Mesothelial cell of epicardium (in vitro differentiated cells): ENCODE measurements at regions not wholly inside any gene's neighbourhood (a gene's known extent, or its start where the extent isn't known, plus 50 kb on each side); places are given as distances from the start of the nearest gene placed in this dataset.

Experiments used
- DNase-seq, 2 experiments: peaks; one replicate each; pipeline ENCODE4 v3.0.0; 2021; ENCODE audit warnings: low spot score in 2 of 2; ENCODE audit not compliant: unreplicated experiment in 2 of 2
- H3K27ac Mint-ChIP-seq: 2 replicates; pipeline ENCODE4 v1.8.0; 2021; ENCODE audit warnings: mixed read lengths
- H3K27me3 Mint-ChIP-seq: 2 replicates; pipeline ENCODE4 v1.8.0; 2021; ENCODE audit warnings: low read depth, mixed read lengths
- H3K36me3 Mint-ChIP-seq: 2 replicates; pipeline ENCODE4 v1.8.0; 2021; ENCODE audit warnings: mixed read lengths
- H3K4me1 Mint-ChIP-seq: 2 replicates; pipeline ENCODE4 v1.8.0; 2021; ENCODE audit warnings: mixed read lengths
- H3K4me3 Mint-ChIP-seq: 2 replicates; pipeline ENCODE4 v1.8.0; 2021; ENCODE audit warnings: mild to moderate bottlenecking, moderate library complexity, mixed read lengths
- H3K9me3 Mint-ChIP-seq: 2 replicates; pipeline ENCODE4 v1.8.0; 2021; ENCODE audit warnings: mixed read lengths
- CTCF ChIP-seq: fragments of 200-600 bp; sonication (generic); IDR thresholded peaks from one replicate; pipeline ENCODE4 v1.5.0; 2021; ENCODE audit warnings: antibody characterized with exemption; ENCODE audit not compliant: unreplicated experiment

- no peak for TF ChIP-seq CTCF
- no peaks in the 10 kb centered on the region for H3K27me3 Mint-ChIP-seq
- peaks cover 9% of the 10 kb centered on the region for H3K4me1 Mint-ChIP-seq
- no peak overlapping the region for H3K4me3 Mint-ChIP-seq
- peaks cover 12% of the 10 kb centered on the region for H3K9me3 Mint-ChIP-seq
- DNase-seq = no peak
- no peak overlapping the region for H3K27ac Mint-ChIP-seq
- no peaks in the 10 kb centered on the region for H3K36me3 Mint-ChIP-seq
Observed at GRCh38 chr7:138378741-138379559, 81.1 kb upstream of the TRIM24 start.

- Mint-ChIP-seq H3K4me1 (peaks cover 6% of the 10 kb centered on the region), H3K4me3 (no peak overlapping the region), H3K36me3 (no peaks in the 10 kb centered on the region), H3K27ac (peak overlapping the region; percentile 30), H3K9me3 (peaks cover 7% of the 10 kb centered on the region), H3K27me3 (no peaks in the 10 kb centered on the region)
- DNase-seq = no peak
- TF ChIP-seq CTCF = no peak
Observed at GRCh38 chr7:138382862-138383565, 77.0 kb upstream of the TRIM24 start.

- no peaks in the 10 kb centered on the region for H3K27me3 Mint-ChIP-seq
- H3K36me3 Mint-ChIP-seq = no peaks in the 10 kb centered on the region
- H3K4me1 Mint-ChIP-seq = peaks cover 6% of the 10 kb centered on the region
- TF ChIP-seq CTCF = no peak
- DNase-seq = no peak
- H3K27ac Mint-ChIP-seq = no peak overlapping the region
- H3K9me3 Mint-ChIP-seq = peaks cover 4% of the 10 kb centered on the region
- no peak overlapping the region for H3K4me3 Mint-ChIP-seq
Observed at GRCh38 chr7:138386821-138387220, 73.2 kb upstream of the TRIM24 start.

GRCh38 chr7:138387755-138388475 is 72.1 kb upstream of the TRIM24 start:
- DNase-seq = no peak
- H3K4me1 Mint-ChIP-seq = peaks cover 4% of the 10 kb centered on the region
- H3K9me3 Mint-ChIP-seq = peaks cover 12% of the 10 kb centered on the region
- no peaks in the 10 kb centered on the region for H3K27me3 Mint-ChIP-seq
- no peak for TF ChIP-seq CTCF
- no peaks in the 10 kb centered on the region for H3K36me3 Mint-ChIP-seq
- H3K27ac Mint-ChIP-seq = no peak overlapping the region
- H3K4me3 Mint-ChIP-seq = no peak overlapping the region

GRCh38 chr7:138388673-138389491 is 71.2 kb upstream of the TRIM24 start:
- DNase-seq = no peak
- no peak overlapping the region for H3K4me3 Mint-ChIP-seq
- no peaks in the 10 kb centered on the region for H3K27me3 Mint-ChIP-seq
- peaks cover 13% of the 10 kb centered on the region for H3K9me3 Mint-ChIP-seq
- H3K4me1 Mint-ChIP-seq = peaks cover 2% of the 10 kb centered on the region
- H3K36me3 Mint-ChIP-seq = peaks cover under 1% of the 10 kb centered on the region
- TF ChIP-seq CTCF = no peak
- no peak overlapping the region for H3K27ac Mint-ChIP-seq
